ENCODE measurements at regions not wholly inside any gene's neighbourhood (a gene's known extent, or its start where the extent isn't known, plus 50 kb on each side); places are given as distances from the start of the nearest gene placed in this dataset.

GRCh38 chr18:57856557-57857280 is 53.6 kb upstream of the ATP8B1 start:
- H3K27me3 ChIP-seq, result no peaks in the 10 kb centered on the region
- DNase-seq, result no peak
- intact Hi-C loops (cut with DNase I), result no loop called here
- 77 to 84% methylated on average over 9 of the region's 9 CpGs for WGBS, 2 donors
- no peak overlapping the region for H3K4me3 ChIP-seq
- H3K4me1 ChIP-seq, result no peaks in the 10 kb centered on the region
- H3K9me3 ChIP-seq, result no peaks in the 10 kb centered on the region
- no peaks in the 10 kb centered on the region for H3K36me3 ChIP-seq
- TF ChIP-seq CTCF (IDR thresholded peaks at IDR 0.05), result no peak
- no peak for TF ChIP-seq POLR2A (IDR thresholded peaks at IDR 0.05)
- H3K27ac ChIP-seq, result no peak overlapping the region

GRCh38 chr18:57856128-57856527 is 53.0 kb upstream of the ATP8B1 start:
- no peak for TF ChIP-seq POLR2A (IDR thresholded peaks at IDR 0.05)
- TF ChIP-seq CTCF (IDR thresholded peaks at IDR 0.05), result no peak
- Histone ChIP-seq H3K36me3 (no peaks in the 10 kb centered on the region), H3K27me3 (no peaks in the 10 kb centered on the region), H3K4me1 (no peaks in the 10 kb centered on the region), H3K4me3 (no peak overlapping the region), H3K9me3 (no peaks in the 10 kb centered on the region), H3K27ac (no peak overlapping the region)
- intact Hi-C loops (cut with DNase I), result no loop called here
- no peak for DNase-seq
- WGBS, 2 donors, result 93 to 95% methylated on average over 3 of the region's 3 CpGs

- 77 to 79% methylated on average over 2 of the region's 2 CpGs for WGBS, 2 donors
- no peak for DNase-seq
- Histone ChIP-seq H3K4me3 (no peak overlapping the region), H3K27me3 (no peaks in the 10 kb centered on the region), H3K4me1 (no peaks in the 10 kb centered on the region), H3K9me3 (no peaks in the 10 kb centered on the region), H3K36me3 (no peaks in the 10 kb centered on the region), H3K27ac (no peak overlapping the region)
- TF ChIP-seq POLR2A (IDR thresholded peaks at IDR 0.05), result no peak
- intact Hi-C loops (cut with DNase I), result no loop called here
Observed at GRCh38 chr18:57855551-57855950, 52.4 kb upstream of the ATP8B1 start.

GRCh38 chr18:57854726-57855125 is 51.6 kb upstream of the ATP8B1 start:
- no peaks in the 10 kb centered on the region for H3K27me3 ChIP-seq
- TF ChIP-seq POLR2A (IDR thresholded peaks at IDR 0.05) (no peak), CTCF (IDR thresholded peaks at IDR 0.05) (no peak)

GRCh38 chr18:57853864-57854263 is 50.7 kb upstream of the ATP8B1 start:
- DNase-seq, result no peak
- 93 to 95% methylated on average over 2 of the region's 2 CpGs for WGBS, 2 donors

More at GRCh38 chr18:57854726-57855125, 51.6 kb upstream of the ATP8B1 start:
- Histone ChIP-seq H3K4me1 (no peaks in the 10 kb centered on the region), H3K9me3 (no peaks in the 10 kb centered on the region), H3K4me3 (no peak overlapping the region), H3K27ac (no peak overlapping the region), H3K36me3 (no peaks in the 10 kb centered on the region)
- intact Hi-C loops (cut with DNase I), result no loop called here
- 62 to 76% methylated on average over 3 of the region's 3 CpGs for whole genome bisulfite sequencing, 2 donors
- DNase-seq, result no peak

More at GRCh38 chr18:57853864-57854263, 50.7 kb upstream of the ATP8B1 start:
- Histone ChIP-seq H3K4me1 (no peaks in the 10 kb centered on the region), H3K4me3 (no peak overlapping the region), H3K27ac (no peak overlapping the region), H3K9me3 (no peaks in the 10 kb centered on the region), H3K27me3 (no peaks in the 10 kb centered on the region), H3K36me3 (no peaks in the 10 kb centered on the region)
- TF ChIP-seq POLR2A (IDR thresholded peaks at IDR 0.05), result no peak
- TF ChIP-seq CTCF (IDR thresholded peaks at IDR 0.05), result no peak
- intact Hi-C loops (cut with DNase I), result no loop called here

All from esophagus squamous epithelium (tissue), 5 donors.